GM21717 (cell line): ENCODE measurements at regions not wholly inside any gene's neighbourhood (a gene's known extent, or its start where the extent isn't known, plus 50 kb on each side); places are given as distances from the start of the nearest gene placed in this dataset.
"Not testable (repeated sequence)": the region's sequence is repeated elsewhere in the genome, so short reads cannot be mapped to it uniquely, and the experiment has no call there.

Experiments
- ATAC-seq: cut with Tn5 transposase; IDR thresholded peaks from one replicate; pipeline ENCODE4 v1.9.1; 2021; ENCODE audit warnings: mild to moderate bottlenecking, moderate library complexity; ENCODE audit not compliant: unreplicated experiment

GRCh38 chr6:170087421-170087780 is 203.5 kb downstream of the DLL1 start:
- not testable (repeated sequence) for ATAC-seq

GRCh38 chr6:170086639-170087420 is 204.0 kb downstream of the DLL1 start:
- no peak for ATAC-seq

DNA sequence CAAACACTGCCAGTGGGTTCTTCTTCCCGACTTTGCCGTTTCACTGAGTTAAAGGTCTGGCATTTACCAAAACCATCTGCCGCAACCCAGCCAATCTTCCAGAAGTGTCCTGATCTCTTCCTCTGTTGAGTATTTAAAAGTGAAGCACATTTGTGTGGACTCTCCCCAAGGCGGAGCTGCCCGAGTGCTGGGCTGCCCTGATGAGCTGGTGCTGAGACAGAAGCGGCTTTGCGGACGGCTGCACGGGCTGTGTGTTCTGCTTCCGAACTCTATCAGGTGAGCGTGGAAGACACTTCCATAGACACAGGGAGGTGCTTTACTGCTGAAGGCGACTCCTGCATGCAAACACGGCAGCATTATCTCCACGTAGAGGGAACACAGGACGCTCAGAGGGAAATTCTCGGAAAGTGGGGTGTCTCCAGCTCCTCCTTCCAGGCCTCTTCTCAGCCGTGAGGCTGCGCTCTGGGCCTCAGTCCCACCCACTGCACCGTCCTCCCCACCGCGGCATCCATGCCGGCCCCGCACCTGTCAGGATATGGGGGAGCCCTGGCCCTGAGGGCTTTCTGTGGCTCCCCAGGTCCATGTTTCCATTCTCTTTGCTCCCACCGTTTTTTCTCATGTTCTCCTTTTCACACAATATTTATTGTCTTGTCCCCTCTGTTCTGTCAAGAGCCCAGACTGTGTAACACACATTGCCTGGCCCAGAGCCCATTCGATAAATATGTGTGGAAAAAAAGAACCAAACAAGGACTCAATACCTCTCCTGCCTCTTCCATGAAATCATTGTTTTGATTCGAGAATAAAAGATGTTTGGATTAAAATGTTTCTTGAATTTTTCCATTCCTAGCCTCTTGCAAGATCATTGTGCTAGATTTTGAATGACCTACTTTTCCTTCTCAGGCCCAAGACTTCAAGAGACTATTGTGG is 205.1 kb downstream of the DLL1 start:
- ATAC-seq, result no peak

DNA sequence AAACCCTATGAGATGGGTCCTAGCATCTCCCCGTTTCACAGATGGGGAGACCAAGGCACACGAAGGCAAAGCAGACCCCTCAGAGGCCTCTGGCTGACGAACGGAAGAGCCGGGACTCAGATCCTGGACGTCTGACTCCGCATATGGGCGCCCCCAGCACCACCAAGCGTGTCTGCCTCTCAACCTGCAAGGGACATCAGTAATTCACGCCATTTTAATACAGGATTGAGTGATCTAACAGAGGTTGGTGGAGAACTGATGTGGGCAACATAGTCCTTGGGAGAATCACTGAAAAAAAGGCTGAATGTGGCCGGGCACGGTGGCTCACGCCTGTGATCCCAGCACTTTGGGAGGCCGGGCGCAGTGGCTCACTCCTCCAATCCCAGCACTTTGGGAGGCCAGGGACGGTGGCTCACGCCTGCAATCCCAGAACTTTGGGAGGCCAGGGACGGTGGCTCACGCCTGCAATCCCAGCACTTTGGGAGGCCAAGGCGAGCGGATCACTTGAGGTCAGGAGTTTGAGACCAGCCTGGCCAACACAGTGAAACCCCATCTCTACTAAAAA is 206.6 kb downstream of the DLL1 start:
- no peak for ATAC-seq

DNA sequence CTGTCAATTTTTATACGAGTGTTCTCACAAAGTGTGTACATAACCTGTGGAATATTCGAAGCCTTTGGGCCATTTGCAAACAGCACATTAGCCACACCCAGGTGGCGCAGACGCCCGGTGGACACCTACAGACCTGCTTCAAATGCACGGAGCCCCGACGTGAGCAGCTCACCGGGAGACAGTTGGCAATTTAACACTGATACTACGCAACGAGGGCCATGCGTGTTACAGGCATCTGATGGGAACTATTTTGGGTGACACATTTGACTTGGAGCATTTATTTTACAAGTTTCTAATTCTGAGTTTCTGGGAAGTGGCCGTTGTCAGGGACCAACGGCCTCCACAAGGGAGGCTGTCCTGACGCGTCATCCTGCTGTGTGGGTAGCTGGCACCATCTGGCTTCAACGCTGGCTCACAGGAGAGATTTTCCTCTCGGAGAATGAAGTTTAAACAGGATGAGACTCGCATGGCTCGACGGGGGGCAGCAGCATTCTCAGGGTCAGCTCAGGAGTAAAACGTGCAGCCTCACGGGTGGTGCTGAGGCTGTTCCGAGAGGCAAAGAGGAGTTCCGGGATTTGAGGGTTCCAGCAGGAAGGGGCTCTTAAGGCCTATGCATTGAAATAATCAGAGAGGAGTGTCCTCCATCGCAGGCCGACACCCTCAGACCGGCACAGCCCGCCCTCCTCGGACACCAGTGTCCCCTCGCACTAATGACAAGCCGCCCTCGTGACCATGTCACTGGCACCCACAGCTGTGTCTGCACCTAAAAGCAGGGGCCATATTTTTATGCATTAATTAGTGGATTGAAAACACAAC is 207.4 kb downstream of the DLL1 start:
- ATAC-seq, result no peak

DNA sequence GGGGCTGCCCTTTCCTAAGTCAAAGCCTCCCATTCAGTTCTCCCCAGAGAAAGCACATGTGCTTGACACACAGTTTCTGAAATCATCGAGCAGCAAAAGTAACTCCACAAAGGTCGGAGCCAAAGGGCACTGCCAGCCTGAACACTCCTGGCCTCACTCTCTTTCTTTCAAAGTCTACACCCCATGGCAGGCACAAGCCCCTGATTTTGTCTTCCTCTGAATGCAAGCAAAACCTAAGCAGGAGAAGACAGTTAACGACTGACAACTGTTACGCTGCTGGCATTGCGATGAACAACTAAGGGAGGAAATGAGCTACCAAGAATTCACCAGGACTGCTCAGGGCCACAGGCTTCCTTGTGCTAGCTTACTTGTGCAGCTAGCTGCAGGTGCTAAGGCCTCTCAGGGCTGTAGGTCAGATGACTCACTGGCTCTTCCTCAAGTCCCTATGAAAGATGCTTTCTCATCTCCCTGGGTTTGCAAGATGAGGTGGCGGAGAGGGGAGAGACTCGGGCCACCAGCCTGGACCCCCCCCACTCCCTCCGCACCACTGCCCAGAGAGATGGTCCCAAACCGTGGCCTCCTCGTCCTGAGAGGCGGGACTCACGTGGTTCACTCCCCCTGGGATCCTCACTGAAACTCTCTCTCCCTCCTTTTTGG is 208.2 kb downstream of the DLL1 start:
- ATAC-seq, result no peak

DNA sequence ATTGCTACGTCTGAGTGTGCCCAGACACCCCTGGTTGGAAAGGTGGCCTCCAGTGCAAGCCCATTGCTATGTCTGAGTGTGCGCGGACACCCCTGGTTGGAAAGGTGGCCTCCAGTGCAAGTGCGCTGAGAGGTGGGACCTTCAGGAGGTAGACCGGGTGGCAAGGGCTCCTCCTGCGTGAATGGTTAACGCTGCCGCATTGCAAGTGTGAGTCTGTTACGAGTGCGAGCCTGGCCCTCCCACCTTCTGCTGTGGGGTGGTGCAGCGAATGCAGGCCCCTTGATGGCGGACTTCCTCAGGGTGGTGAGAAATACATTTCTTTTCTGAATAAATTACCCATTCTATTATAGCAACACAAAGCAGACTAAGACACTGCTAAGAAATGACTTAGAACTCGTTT is 208.8 kb downstream of the DLL1 start:
- no peak for ATAC-seq

DNA sequence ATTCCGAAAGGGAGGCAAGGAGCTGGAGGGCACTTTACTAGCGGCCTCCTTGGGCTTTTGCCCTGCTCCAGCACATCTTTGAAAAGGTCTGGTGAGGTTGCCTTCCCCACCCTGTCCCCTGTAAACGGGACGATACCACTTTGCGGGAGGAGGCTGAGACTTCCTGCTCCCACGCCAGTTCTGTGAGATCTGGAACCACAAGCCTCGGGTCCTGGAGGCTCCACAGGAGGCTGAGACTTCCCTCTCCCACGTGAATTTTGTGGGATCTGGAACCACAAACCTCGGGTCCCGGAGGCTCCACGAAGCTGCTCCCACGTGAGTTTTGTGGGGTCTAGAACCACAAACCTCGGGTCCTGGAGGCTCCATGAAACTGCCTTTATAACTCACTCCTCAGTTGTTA is 209.3 kb downstream of the DLL1 start:
- no peak for ATAC-seq

- ATAC-seq, result no peak
Observed at GRCh38 chr6:170080828-170081371, 210.0 kb downstream of the DLL1 start.

DNA sequence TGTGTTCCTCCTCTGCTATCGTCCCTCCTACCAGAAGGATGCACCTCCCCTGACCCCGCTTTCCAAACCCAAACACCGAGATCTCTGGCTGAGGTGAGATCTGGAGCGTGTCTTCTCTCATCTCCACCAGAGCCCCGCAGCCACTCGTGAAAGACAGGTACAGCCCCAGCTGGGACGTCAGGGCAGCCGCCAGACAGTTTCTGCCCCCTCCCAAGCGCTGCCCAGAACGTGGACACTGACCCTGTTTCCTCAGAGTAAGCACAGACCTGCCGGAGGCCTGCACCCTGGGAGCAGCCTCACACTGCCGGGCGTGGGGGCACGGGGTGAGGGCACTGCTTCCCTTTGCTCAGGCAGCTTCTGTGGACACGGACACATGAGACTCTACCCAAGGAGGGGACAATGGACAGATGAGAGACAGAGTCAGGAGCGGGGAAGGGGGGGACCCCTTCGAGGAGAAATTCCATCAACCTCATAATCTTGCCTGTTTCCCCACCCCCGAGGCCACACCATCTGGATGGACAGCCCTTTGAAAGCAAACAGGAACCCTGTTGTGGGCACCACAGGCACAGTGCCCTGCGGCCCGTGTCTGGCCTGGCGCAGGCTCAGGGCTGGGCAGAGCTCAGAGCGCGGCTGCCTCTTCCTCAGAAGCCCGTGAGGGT is 210.6 kb downstream of the DLL1 start:
- ATAC-seq, result no peak

- no peak for ATAC-seq
Observed at GRCh38 chr6:170076466-170077165, 214.3 kb downstream of the DLL1 start.

DNA sequence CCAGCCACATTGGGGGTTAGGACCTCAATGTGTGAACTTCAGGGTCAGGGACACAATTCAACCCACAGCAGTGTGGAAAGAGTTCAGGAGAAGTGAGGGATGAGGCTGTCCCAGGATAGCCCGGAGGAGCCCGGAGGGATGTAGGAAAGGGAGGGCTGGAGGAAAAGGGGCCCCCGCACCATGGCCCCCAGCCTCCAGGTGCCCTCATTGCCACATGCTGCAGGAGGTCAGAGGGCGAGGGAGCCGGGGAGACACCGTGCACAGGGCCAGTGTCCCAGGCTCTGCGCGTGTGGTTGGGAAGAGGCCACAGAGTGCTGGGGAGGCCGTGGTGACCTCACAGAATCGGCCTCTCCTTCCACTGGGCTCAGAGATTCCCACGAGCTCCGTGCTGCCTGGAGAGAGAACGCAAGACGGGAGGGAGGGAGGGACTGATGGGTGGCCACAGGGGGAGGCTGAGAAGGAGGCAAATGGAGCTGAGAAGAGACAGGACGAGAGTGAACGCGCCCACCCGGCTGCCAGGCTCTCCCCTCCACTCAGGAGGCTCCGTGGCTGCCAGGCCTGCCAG is 215.1 kb downstream of the DLL1 start:
- ATAC-seq, result no peak

- no peak for ATAC-seq
Observed at GRCh38 chr6:170074907-170075306, 216.0 kb downstream of the DLL1 start.

- no peak for ATAC-seq
Observed at GRCh38 chr6:170074435-170074834, 216.4 kb downstream of the DLL1 start.

GRCh38 chr6:170073846-170074245 is 217.0 kb downstream of the DLL1 start:
- no peak for ATAC-seq

GRCh38 chr6:170072246-170072645 is 218.6 kb downstream of the DLL1 start:
- ATAC-seq, result no peak

DNA sequence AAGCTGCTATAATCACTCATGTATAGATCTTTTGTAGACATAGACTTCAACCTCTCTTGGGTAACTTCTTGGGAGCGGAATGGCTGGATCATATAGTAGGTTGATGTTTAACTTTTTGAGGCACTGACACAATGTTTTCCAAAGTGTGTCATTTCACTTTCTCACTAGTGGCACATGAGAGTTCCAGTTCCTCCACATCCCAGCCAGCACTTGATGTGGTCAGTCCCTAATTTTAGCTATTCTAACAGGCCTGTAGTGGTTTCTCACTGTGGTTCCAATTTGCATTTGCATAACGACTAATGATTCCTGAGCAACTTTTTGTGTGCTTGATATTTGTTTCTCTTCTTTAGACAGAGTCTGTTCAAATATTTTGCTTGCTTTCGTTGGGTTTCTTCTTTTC is 221.3 kb downstream of the DLL1 start:
- no peak for ATAC-seq

GRCh38 chr6:170068496-170068895 is 222.4 kb downstream of the DLL1 start:
- ATAC-seq, result no peak

DNA sequence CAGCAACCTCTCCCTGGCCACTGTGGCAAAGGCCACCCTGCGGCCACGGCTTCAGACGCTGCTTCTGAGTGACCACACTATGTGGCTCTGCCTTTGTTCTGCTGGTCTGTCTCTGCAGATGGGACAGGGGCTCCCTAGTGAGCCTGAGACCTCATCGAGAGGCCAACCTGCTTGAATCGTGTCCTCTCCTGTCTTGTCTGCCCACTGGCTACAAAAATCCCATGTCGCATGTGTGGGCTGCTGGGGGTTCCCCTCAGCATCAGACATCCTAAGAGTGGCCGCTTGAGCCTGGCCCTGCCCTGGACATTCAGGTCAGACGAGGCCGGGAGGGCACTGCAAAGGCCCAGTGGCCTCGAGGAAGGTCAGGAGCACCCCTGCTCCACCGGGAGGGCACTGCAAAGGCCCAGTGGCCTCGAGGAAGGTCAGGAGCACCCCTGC is 222.9 kb downstream of the DLL1 start:
- no peak for ATAC-seq
